ENCODE measurements at regions not wholly inside any gene's neighbourhood (a gene's known extent, or its start where the extent isn't known, plus 50 kb on each side); places are given as distances from the start of the nearest gene placed in this dataset.
"Not testable (repeated sequence)": the region's sequence is repeated elsewhere in the genome, so short reads cannot be mapped to it uniquely, and the experiment has no call there.

DNA sequence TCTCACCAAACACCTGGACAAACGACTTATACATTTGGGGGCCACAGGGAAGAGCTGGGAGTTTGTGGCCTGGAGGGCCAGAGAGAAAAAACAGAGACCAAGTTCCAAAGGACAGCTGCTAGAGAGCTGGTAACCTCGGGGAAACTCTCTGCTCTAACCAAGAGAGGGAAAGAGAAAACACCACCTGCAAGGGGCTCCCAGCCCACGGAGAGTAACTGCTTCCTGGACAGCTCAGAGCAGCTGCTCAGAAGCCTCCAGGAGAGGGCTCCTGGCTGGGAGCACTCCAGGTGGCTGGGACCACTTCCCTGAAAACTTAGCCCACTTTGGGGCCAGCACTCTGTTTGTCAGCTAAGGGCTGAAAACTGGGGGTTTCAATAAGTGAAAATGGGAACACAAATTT is 154.8 kb upstream of the GRIK3 start:
- Histone ChIP-seq H3K27me3 (ENCODE audit: low read length) (no peaks in the 10 kb centered on the region), H3K79me2 (ENCODE audit: low read length) (no peaks in the 10 kb centered on the region), H3K4me3 (ENCODE audit: low read length) (no peak overlapping the region), H3K36me3 (ENCODE audit: insufficient read depth, low read length) (no peaks in the 10 kb centered on the region), H3K9ac (ENCODE audit: low read length) (no peak overlapping the region), H3K27ac (ENCODE audit: low read length) (no peak overlapping the region), H3K4me2 (ENCODE audit: low read depth, low read length, poor library complexity, severe bottlenecking) (no peak overlapping the region), H3K4me1 (ENCODE audit: low read length) (no peaks in the 10 kb centered on the region), H3K9me2 (replicated peaks; ENCODE audit: insufficient read depth, low read length) (no peaks in the 10 kb centered on the region), H2AFZ (ENCODE audit: low read length) (no peak overlapping the region), H3K9me3 (ENCODE audit: low read length) (no peaks in the 10 kb centered on the region), H4K20me1 (ENCODE audit: insufficient read depth, low read depth, low read length) (no peaks in the 10 kb centered on the region)
- no peak for DNase-seq

DNA sequence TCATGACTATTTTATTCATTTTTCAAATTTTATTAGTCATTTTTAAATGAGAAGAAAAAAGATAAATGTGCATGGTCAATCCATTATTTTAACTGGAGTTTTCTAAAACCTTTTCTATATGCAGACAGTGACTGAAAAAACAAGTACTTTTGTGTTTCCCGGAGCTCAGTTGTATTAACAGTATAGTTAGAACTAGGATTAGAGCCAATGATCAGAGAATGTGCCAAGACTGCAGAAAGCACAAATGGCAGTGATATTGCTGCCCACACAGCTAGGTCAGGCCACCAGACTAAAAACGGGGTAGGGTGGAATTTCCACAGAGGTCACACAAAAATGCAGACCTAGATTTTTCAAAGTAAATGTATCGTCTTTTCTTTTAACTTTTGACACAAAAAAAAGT is 163.1 kb upstream of the GRIK3 start:
- H3K4me2 ChIP-seq (ENCODE audit: low read depth, low read length, poor library complexity, severe bottlenecking): no peak overlapping the region
- no peaks in the 10 kb centered on the region for H3K79me2 ChIP-seq (ENCODE audit: low read length)
- no peaks in the 10 kb centered on the region for H3K9me3 ChIP-seq (ENCODE audit: low read length)
- no peaks in the 10 kb centered on the region for H3K9me2 ChIP-seq (replicated peaks; ENCODE audit: insufficient read depth, low read length)
- DNase-seq: no peak
- H3K27ac ChIP-seq (ENCODE audit: low read length): no peak overlapping the region
- no peaks in the 10 kb centered on the region for H3K27me3 ChIP-seq (ENCODE audit: low read length)
- no peaks in the 10 kb centered on the region for H3K4me1 ChIP-seq (ENCODE audit: low read length)
- no peak overlapping the region for H3K9ac ChIP-seq (ENCODE audit: low read length)
- H3K36me3 ChIP-seq (ENCODE audit: insufficient read depth, low read length): no peaks in the 10 kb centered on the region
- no peaks in the 10 kb centered on the region for H4K20me1 ChIP-seq (ENCODE audit: insufficient read depth, low read depth, low read length)
- H3K4me3 ChIP-seq (ENCODE audit: low read length): no peak overlapping the region
- H2AFZ ChIP-seq (ENCODE audit: low read length): no peak overlapping the region

DNA sequence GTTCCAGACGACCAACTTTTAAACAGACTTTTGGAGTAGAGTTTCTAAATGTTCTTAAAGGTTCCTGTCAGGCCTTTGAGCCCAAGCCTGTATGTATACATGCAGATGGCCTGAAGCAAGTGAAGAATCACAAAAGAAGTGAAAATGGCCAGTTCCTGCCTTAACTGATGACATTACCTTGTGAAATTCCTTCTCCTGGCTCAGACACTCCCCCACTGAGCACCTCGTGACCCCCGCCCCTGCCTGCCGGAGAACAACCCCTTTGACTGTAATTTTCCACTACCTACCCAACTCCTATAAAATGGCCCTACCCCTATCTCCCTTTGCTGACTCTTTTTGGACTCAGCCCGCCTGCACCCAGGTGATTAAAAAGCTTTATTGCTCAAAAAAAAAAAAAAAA is 180.0 kb upstream of the GRIK3 start:
- H3K79me2 ChIP-seq (ENCODE audit: low read length); H3K9me3 ChIP-seq (ENCODE audit: low read length); DNase-seq; H3K4me1 ChIP-seq (ENCODE audit: low read length); H3K27me3 ChIP-seq (ENCODE audit: low read length); H3K27ac ChIP-seq (ENCODE audit: low read length); H3K9ac ChIP-seq (ENCODE audit: low read length); H3K4me3 ChIP-seq (ENCODE audit: low read length); H2AFZ ChIP-seq (ENCODE audit: low read length); H3K4me2 ChIP-seq (ENCODE audit: low read depth, low read length, poor library complexity, severe bottlenecking); H3K36me3 ChIP-seq (ENCODE audit: insufficient read depth, low read length); H3K9me2 ChIP-seq (replicated peaks; ENCODE audit: insufficient read depth, low read length); H4K20me1 ChIP-seq (ENCODE audit: insufficient read depth, low read depth, low read length): not testable (repeated sequence)

DNA sequence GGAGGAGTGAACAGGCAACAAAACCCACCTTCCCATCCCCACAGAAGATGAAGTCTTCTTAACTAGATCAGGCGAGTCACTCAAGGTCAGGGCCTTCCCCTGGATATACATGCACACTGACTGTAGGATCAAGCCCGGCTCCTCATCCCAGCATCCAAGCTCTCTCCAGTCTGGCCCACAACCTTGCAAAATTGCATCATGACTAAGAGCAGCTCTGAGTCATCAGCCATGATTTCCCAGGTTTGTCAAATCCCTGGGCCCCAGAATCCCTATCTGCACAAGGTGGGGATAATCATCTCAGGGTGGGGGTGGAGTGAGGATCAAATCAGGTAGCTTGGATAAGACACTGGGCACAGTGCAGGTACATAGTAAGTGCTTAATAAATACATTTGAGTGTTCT is 199.3 kb upstream of the GRIK3 start:
- Histone ChIP-seq H4K20me1 (ENCODE audit: insufficient read depth, low read depth, low read length) (no peaks in the 10 kb centered on the region), H3K9me3 (ENCODE audit: low read length) (no peaks in the 10 kb centered on the region), H2AFZ (ENCODE audit: low read length) (no peak overlapping the region), H3K4me3 (ENCODE audit: low read length) (no peak overlapping the region), H3K9ac (ENCODE audit: low read length) (no peak overlapping the region), H3K4me1 (ENCODE audit: low read length) (peaks cover 8% of the 10 kb centered on the region), H3K27me3 (ENCODE audit: low read length) (no peaks in the 10 kb centered on the region), H3K27ac (ENCODE audit: low read length) (no peak overlapping the region), H3K36me3 (ENCODE audit: insufficient read depth, low read length) (no peaks in the 10 kb centered on the region), H3K4me2 (ENCODE audit: low read depth, low read length, poor library complexity, severe bottlenecking) (no peak overlapping the region), H3K79me2 (ENCODE audit: low read length) (no peaks in the 10 kb centered on the region), H3K9me2 (replicated peaks; ENCODE audit: insufficient read depth, low read length) (no peaks in the 10 kb centered on the region)
- DNase-seq: no peak

DNA sequence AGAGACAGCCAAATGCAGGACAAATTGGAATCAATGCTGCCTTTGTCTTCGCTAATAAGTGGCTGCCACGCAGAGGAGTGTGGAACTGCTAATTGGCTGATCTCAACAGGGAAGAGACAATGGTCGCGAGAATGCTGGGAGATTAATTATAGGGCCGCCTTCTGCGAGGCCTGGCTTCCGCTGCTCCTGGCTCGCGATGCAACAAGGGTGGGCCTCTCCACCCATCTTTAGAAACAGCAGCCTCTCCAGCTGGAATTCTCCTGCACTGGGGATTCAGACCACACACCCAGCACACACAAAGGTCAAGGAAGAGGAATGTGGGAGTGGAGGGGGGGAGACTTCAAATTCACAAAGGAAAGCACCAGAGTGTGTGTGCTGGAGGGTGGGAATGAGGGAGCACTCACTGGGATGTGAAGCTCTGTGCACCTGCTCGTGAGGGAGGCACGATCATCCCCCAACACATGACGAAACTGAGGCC is 200.7 kb upstream of the GRIK3 start:
- DNase-seq: no peak
- no peak overlapping the region for H3K4me2 ChIP-seq (ENCODE audit: low read depth, low read length, poor library complexity, severe bottlenecking)
- H3K9me3 ChIP-seq (ENCODE audit: low read length): no peaks in the 10 kb centered on the region
- no peak overlapping the region for H2AFZ ChIP-seq (ENCODE audit: low read length)
- no peaks in the 10 kb centered on the region for H3K27me3 ChIP-seq (ENCODE audit: low read length)
- H3K9me2 ChIP-seq (replicated peaks; ENCODE audit: insufficient read depth, low read length): no peaks in the 10 kb centered on the region
- H3K79me2 ChIP-seq (ENCODE audit: low read length): no peaks in the 10 kb centered on the region
- H3K36me3 ChIP-seq (ENCODE audit: insufficient read depth, low read length): no peaks in the 10 kb centered on the region
- H4K20me1 ChIP-seq (ENCODE audit: insufficient read depth, low read depth, low read length): no peaks in the 10 kb centered on the region
- no peak overlapping the region for H3K4me3 ChIP-seq (ENCODE audit: low read length)
- H3K27ac ChIP-seq (ENCODE audit: low read length): no peak overlapping the region
- H3K4me1 ChIP-seq (ENCODE audit: low read length): peaks cover 8% of the 10 kb centered on the region
- no peak overlapping the region for H3K9ac ChIP-seq (ENCODE audit: low read length)

DNA sequence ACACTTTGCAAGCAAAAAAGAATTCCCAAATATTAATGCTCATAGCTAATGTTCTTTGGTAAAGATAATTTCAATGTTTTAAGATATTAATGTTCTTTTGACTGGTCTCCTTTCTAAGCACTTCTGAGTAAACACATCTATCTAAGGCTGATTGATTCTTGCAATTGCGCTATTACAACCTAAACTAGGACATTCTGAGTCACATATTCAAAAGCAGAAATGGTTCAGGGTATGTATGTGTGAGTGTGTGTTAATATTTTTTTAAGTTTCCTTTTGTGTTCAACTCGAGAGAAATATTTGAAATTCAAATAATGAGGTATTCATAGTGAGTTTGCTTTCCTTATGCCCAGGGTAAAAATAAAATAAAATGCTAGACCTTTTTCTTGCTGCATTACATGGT is 203.6 kb upstream of the GRIK3 start:
- no peak overlapping the region for H3K9ac ChIP-seq (ENCODE audit: low read length)
- H4K20me1 ChIP-seq (ENCODE audit: insufficient read depth, low read depth, low read length): no peaks in the 10 kb centered on the region
- DNase-seq: no peak
- peaks cover 8% of the 10 kb centered on the region for H3K4me1 ChIP-seq (ENCODE audit: low read length)
- H2AFZ ChIP-seq (ENCODE audit: low read length): no peak overlapping the region
- no peak overlapping the region for H3K27ac ChIP-seq (ENCODE audit: low read length)
- H3K9me2 ChIP-seq (replicated peaks; ENCODE audit: insufficient read depth, low read length): no peaks in the 10 kb centered on the region
- no peaks in the 10 kb centered on the region for H3K79me2 ChIP-seq (ENCODE audit: low read length)
- H3K27me3 ChIP-seq (ENCODE audit: low read length): no peaks in the 10 kb centered on the region
- no peak overlapping the region for H3K4me2 ChIP-seq (ENCODE audit: low read depth, low read length, poor library complexity, severe bottlenecking)
- no peaks in the 10 kb centered on the region for H3K36me3 ChIP-seq (ENCODE audit: insufficient read depth, low read length)
- no peak overlapping the region for H3K4me3 ChIP-seq (ENCODE audit: low read length)
- no peaks in the 10 kb centered on the region for H3K9me3 ChIP-seq (ENCODE audit: low read length)

DNA sequence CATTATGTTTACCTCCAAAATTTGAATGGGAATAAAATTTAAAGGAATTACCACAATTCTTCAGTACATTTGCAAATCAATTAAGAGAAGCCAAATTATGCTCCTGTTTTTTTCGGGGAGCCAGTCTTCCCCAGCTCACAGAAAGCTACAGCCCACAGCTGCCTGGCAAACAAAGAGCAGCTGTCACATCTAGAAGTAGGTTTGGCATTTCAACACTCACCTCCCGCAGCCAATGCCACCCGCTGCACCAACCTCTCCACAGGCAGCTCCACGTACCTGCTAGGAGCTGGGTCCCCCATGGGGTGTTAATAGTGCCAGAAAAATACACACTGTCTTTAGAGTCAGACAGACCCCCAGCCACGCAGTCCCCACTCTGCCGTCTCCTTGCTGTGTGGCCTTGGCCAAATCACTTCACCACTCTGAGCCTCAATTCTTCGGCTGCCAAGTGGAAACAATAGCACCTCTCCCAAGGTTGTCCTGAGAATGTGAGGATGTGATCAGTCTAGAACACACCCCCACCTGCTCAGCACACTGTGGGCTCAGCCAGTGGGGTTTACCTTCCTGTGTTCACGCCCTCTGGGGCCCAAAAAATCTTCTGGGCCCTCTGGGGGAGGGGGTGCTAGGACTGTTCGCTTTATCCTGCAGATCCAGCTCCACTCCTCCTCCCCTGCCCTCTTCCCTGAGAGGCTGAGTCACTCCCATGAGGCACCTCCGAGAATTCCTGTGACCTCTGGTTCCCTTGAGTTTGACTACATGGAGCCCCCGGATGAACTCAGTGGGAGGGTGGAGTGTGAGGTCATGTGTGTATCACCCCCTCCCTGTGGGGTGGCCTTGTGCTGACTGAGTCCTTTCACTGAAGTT is 204.3 kb upstream of the GRIK3 start:
- H3K9me3 ChIP-seq (ENCODE audit: low read length): no peaks in the 10 kb centered on the region
- no peaks in the 10 kb centered on the region for H3K79me2 ChIP-seq (ENCODE audit: low read length)
- no peaks in the 10 kb centered on the region for H4K20me1 ChIP-seq (ENCODE audit: insufficient read depth, low read depth, low read length)
- peaks cover 8% of the 10 kb centered on the region for H3K4me1 ChIP-seq (ENCODE audit: low read length)
- no peak for DNase-seq
- no peaks in the 10 kb centered on the region for H3K27me3 ChIP-seq (ENCODE audit: low read length)
- no peaks in the 10 kb centered on the region for H3K9me2 ChIP-seq (replicated peaks; ENCODE audit: insufficient read depth, low read length)
- H3K9ac ChIP-seq (ENCODE audit: low read length): no peak overlapping the region
- H3K4me2 ChIP-seq (ENCODE audit: low read depth, low read length, poor library complexity, severe bottlenecking): no peak overlapping the region
- no peak overlapping the region for H2AFZ ChIP-seq (ENCODE audit: low read length)
- no peak overlapping the region for H3K4me3 ChIP-seq (ENCODE audit: low read length)
- no peak overlapping the region for H3K27ac ChIP-seq (ENCODE audit: low read length)
- no peaks in the 10 kb centered on the region for H3K36me3 ChIP-seq (ENCODE audit: insufficient read depth, low read length)

DNA sequence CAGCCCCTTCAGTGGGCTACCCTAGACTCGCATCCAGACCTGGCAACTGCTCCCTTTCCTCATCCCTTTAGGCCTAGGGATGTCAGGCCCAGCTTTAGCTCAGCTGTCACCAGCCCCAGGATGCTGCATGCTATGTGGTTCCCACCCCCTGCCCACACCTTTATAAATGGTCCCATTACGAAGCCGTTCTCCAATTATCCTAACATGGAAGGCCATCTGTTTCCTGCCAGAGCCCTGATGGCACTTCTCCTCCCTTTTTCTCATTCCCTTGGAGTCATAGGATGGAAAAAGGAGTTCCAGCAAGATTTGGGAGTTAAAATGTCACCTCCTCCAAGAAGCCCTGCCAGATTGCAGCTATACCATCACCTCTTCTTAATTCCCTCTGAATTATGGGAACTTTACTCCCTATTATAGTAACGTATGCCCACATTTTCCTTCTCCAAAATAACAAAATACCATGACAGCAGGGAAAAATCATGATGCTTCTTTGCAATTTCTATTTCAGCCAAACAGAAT is 205.0 kb upstream of the GRIK3 start:
- no peaks in the 10 kb centered on the region for H3K79me2 ChIP-seq (ENCODE audit: low read length)
- H3K9ac ChIP-seq (ENCODE audit: low read length): no peak overlapping the region
- no peak overlapping the region for H3K4me3 ChIP-seq (ENCODE audit: low read length)
- no peak overlapping the region for H3K4me2 ChIP-seq (ENCODE audit: low read depth, low read length, poor library complexity, severe bottlenecking)
- no peak overlapping the region for H3K27ac ChIP-seq (ENCODE audit: low read length)
- H3K27me3 ChIP-seq (ENCODE audit: low read length): no peaks in the 10 kb centered on the region
- H4K20me1 ChIP-seq (ENCODE audit: insufficient read depth, low read depth, low read length): no peaks in the 10 kb centered on the region
- no peak overlapping the region for H2AFZ ChIP-seq (ENCODE audit: low read length)
- H3K36me3 ChIP-seq (ENCODE audit: insufficient read depth, low read length): no peaks in the 10 kb centered on the region
- H3K9me3 ChIP-seq (ENCODE audit: low read length): no peaks in the 10 kb centered on the region
- no peak for DNase-seq
- H3K4me1 ChIP-seq (ENCODE audit: low read length): peaks cover 8% of the 10 kb centered on the region
- H3K9me2 ChIP-seq (replicated peaks; ENCODE audit: insufficient read depth, low read length): no peaks in the 10 kb centered on the region
